Activated T-helper 2 cell treated with anti-CD3 and anti-CD28 coated beads, Interferon-gamma antibody, Interleukin-2, Interleukin-4, amounts not matched to agents 10 μg/mL and 5 μg/mL and 100 μg/mL, durations not matched to agents 14 hours and 24 hours and 36 hours (primary cell): ENCODE measurements at regions not wholly inside any gene's neighbourhood (a gene's known extent, or its start where the extent isn't known, plus 50 kb on each side); places are given as distances from the start of the nearest gene placed in this dataset.

Experiments used
- DNase-seq: peaks from one replicate; pipeline ENCODE4 v3.0.0; 2021; ENCODE audit warnings: low spot score
- H3K27ac Mint-ChIP-seq: one replicate; pipeline ENCODE4 v1.8.0; 2021; ENCODE audit warnings: mixed read lengths
- H3K27me3 Mint-ChIP-seq: one replicate; pipeline ENCODE4 v1.8.0; 2021; ENCODE audit warnings: low read depth, mixed read lengths
- H3K36me3 Mint-ChIP-seq: one replicate; pipeline ENCODE4 v1.8.0; 2021; ENCODE audit warnings: low read depth, mixed read lengths
- H3K4me1 Mint-ChIP-seq: one replicate; pipeline ENCODE4 v1.8.0; 2021; ENCODE audit warnings: low read depth, mixed read lengths
- H3K4me3 Mint-ChIP-seq: one replicate; pipeline ENCODE4 v1.8.0; 2021; ENCODE audit warnings: low read depth, mild to moderate bottlenecking, moderate library complexity, mixed read lengths
- H3K9me3 Mint-ChIP-seq: one replicate; pipeline ENCODE4 v1.8.0; 2021; ENCODE audit warnings: mixed read lengths
- intact Hi-C: fragments of 100-400 bp; cut with micrococcal nuclease; formaldehyde crosslinking; loops from one replicate; pipeline ENCODE4 v1.15.1; 2023

GRCh38 chr1:239493811-239494414 is 107.5 kb downstream of the CHRM3 start:
- no peaks in the 10 kb centered on the region for H3K4me1 Mint-ChIP-seq

GRCh38 chr1:239505094-239505493 is 118.7 kb downstream of the CHRM3 start:
- Mint-ChIP-seq H3K27me3 (no peaks in the 10 kb centered on the region), H3K9me3 (peaks cover 12% of the 10 kb centered on the region), H3K36me3 (no peaks in the 10 kb centered on the region), H3K4me1 (peaks cover 2% of the 10 kb centered on the region), H3K4me3 (no peak overlapping the region), H3K27ac (no peak overlapping the region)
- intact Hi-C loops: no loop called here
- DNase-seq: no peak

More at GRCh38 chr1:239493811-239494414, 107.5 kb downstream of the CHRM3 start:
- Mint-ChIP-seq H3K9me3 (no peaks in the 10 kb centered on the region), H3K36me3 (no peaks in the 10 kb centered on the region), H3K27ac (no peak overlapping the region), H3K4me3 (no peak overlapping the region), H3K27me3 (no peaks in the 10 kb centered on the region)
- DNase-seq: no peak
- intact Hi-C loops: no loop called here

GRCh38 chr1:239507826-239508225 is 121.5 kb downstream of the CHRM3 start:
- Mint-ChIP-seq H3K36me3 (no peaks in the 10 kb centered on the region), H3K27me3 (no peaks in the 10 kb centered on the region), H3K27ac (no peak overlapping the region), H3K4me1 (no peaks in the 10 kb centered on the region), H3K4me3 (no peak overlapping the region), H3K9me3 (peaks cover 12% of the 10 kb centered on the region)
- no peak for DNase-seq
- intact Hi-C loops: no loop called here

- Mint-ChIP-seq H3K4me1 (peaks cover 2% of the 10 kb centered on the region), H3K9me3 (no peaks in the 10 kb centered on the region), H3K27ac (no peak overlapping the region), H3K4me3 (no peak overlapping the region), H3K27me3 (no peaks in the 10 kb centered on the region), H3K36me3 (no peaks in the 10 kb centered on the region)
- DNase-seq: no peak
- intact Hi-C loops: no loop called here
Observed at GRCh38 chr1:239511875-239512274, 125.5 kb downstream of the CHRM3 start.

DNA sequence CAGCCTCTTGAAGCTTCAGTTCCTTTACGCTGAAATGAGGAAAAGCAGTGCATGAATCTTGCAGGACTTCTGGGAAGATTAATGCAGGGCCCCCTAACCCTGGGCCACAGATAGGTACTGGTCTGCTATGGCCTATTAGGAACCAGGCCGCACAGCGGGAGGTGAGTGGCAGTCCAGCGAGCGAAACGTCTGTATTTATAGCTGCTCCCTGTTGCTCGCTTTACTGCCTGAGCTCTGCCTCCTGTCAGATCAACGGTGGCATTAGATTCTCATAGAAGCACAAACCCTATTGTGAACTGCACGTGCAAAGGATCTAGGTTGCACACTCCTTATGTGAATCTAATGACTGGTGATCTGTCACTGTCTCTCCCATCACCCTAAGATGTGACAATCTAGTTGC is 130.2 kb downstream of the CHRM3 start:
- Mint-ChIP-seq H3K27me3 (no peaks in the 10 kb centered on the region), H3K4me3 (no peak overlapping the region), H3K4me1 (peaks cover 2% of the 10 kb centered on the region), H3K36me3 (no peaks in the 10 kb centered on the region), H3K9me3 (no peaks in the 10 kb centered on the region), H3K27ac (no peak overlapping the region)
- intact Hi-C loops: no loop called here
- no peak for DNase-seq

DNA sequence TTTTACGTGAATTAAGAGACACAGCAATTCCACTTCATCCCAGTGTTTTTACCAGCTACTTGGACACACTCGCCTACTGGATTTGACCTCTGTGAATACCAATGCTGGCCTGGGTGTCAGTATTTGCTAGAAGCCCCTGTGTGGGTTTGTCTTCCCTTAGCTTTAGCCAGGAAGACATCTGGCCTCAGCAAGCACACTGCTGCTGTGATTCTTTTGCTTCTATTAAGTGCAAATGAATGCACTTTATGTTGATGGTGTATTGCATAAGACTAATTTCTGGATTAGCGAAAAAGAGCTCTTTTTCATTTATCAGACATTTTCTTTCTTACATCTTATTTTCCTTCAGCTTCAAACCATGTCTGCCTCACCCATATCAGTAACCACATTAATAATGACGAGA is 140.0 kb downstream of the CHRM3 start:
- Mint-ChIP-seq H3K27ac (no peak overlapping the region), H3K9me3 (no peaks in the 10 kb centered on the region), H3K27me3 (no peaks in the 10 kb centered on the region), H3K4me3 (no peak overlapping the region), H3K4me1 (no peaks in the 10 kb centered on the region), H3K36me3 (no peaks in the 10 kb centered on the region)
- DNase-seq: no peak
- intact Hi-C loops: no loop called here

GRCh38 chr1:239527051-239527693 is 140.8 kb downstream of the CHRM3 start:
- no peaks in the 10 kb centered on the region for H3K4me1 Mint-ChIP-seq
- intact Hi-C loops: no loop called here

DNA sequence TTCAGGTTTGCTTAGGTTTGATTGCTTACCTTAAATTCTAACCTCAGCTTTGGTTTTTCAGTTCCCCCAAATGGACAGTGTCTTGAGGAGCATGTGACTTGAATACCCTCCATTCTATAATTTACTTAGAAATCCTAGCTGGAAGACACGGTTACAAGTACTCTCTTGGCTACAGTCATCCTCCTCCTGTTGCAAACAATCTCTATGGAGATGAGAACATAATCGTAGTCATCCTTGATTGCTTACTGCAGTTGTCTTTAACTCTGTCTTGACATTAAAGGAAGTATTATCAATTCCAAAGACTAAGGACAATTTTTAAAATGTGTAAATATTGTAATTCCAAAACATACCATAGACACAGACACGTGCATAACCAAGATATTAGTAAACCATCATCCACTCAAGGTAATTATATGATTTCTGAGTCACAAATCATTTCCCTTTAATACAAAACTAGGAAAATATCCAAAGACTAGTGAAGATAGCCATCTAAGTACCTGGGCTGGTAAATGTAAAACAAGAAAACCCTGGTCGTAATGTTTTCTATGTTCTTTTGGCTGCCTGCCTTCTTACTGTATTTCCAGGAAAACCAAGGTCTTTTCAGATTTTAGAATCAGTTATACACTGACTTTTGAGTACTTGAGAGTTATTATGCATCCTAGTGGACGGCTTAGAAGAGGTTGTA is 149.9 kb downstream of the CHRM3 start:
- Mint-ChIP-seq H3K4me3 (no peak overlapping the region), H3K9me3 (no peaks in the 10 kb centered on the region)

More at GRCh38 chr1:239527051-239527693, 140.8 kb downstream of the CHRM3 start:
- Mint-ChIP-seq H3K9me3 (no peaks in the 10 kb centered on the region), H3K36me3 (no peaks in the 10 kb centered on the region), H3K27me3 (no peaks in the 10 kb centered on the region), H3K4me3 (no peak overlapping the region), H3K27ac (no peak overlapping the region)
- DNase-seq: no peak

GRCh38 chr1:239537795-239538194 is 151.4 kb downstream of the CHRM3 start:
- intact Hi-C loops: no loop called here
- Mint-ChIP-seq H3K9me3 (no peaks in the 10 kb centered on the region), H3K36me3 (no peaks in the 10 kb centered on the region), H3K27ac (no peak overlapping the region), H3K27me3 (peaks cover 3% of the 10 kb centered on the region), H3K4me1 (no peaks in the 10 kb centered on the region), H3K4me3 (no peak overlapping the region)
- DNase-seq: no peak

More for the DNA sequence above, 149.9 kb downstream of the CHRM3 start:
- Mint-ChIP-seq H3K27me3 (peaks cover 3% of the 10 kb centered on the region), H3K36me3 (no peaks in the 10 kb centered on the region), H3K4me1 (no peaks in the 10 kb centered on the region), H3K27ac (no peak overlapping the region)
- intact Hi-C loops: no loop called here
- no peak for DNase-seq

DNA sequence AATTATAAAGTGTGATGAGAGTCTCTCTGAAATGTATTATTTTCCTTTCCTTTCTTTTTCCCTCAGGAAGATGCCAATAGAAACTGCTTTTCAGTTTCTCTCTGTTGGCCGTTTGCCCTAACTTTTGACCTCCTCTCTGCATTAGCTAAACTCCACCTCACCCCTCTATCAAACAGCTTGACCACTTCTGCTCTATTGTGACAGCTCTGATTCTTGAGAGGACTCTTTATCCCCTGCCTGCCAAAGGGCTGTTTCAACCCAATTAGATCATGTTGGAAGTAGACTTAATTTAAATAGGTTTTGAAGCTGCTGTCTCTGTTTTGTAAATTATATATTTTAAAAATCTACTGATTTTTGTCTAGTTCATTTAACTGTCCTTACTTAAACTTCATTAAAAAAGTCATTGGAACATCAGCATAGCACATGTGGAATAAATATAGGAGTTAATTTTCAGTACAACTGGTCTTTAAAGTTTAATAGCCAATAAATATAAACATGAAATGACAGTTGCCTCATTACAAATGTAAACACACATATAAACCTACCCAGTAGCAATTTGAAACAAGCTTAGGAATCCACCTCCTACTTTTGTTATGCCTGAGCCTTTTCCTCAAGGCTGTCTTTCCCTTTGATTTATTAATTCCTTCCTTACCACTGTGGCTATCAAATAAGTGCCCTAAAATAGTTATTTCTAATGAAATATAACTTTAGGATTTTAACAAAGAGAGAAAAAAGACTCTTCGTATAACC is 152.0 kb downstream of the CHRM3 start:
- Mint-ChIP-seq H3K27me3 (peaks cover 3% of the 10 kb centered on the region), H3K27ac (no peak overlapping the region), H3K4me3 (no peak overlapping the region), H3K36me3 (no peaks in the 10 kb centered on the region), H3K4me1 (no peaks in the 10 kb centered on the region), H3K9me3 (no peaks in the 10 kb centered on the region)
- no peak for DNase-seq
- intact Hi-C loops: no loop called here

DNA sequence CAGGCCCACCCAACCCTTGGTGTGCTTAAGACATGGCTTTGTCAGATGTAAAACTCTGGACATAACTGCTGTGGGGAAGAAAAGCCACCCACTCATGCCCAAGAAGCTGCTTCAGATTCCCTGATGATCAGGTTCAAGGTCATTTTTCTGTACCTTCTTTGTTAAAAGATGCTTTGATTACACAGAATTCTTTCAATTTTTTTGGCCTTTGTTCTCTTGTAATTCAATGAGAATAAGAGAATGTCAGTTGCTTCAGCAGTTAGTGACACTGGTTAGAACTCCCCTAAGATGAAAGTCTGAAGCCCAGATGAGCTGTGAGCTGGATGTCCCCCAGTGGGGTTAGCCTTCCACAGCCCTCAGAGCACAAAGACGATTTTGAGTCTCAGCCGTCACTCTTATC is 152.7 kb downstream of the CHRM3 start:
- Mint-ChIP-seq H3K4me3 (no peak overlapping the region), H3K9me3 (no peaks in the 10 kb centered on the region), H3K27ac (no peak overlapping the region), H3K4me1 (no peaks in the 10 kb centered on the region), H3K27me3 (peaks cover 3% of the 10 kb centered on the region), H3K36me3 (no peaks in the 10 kb centered on the region)
- DNase-seq: no peak
- intact Hi-C loops: no loop called here

DNA sequence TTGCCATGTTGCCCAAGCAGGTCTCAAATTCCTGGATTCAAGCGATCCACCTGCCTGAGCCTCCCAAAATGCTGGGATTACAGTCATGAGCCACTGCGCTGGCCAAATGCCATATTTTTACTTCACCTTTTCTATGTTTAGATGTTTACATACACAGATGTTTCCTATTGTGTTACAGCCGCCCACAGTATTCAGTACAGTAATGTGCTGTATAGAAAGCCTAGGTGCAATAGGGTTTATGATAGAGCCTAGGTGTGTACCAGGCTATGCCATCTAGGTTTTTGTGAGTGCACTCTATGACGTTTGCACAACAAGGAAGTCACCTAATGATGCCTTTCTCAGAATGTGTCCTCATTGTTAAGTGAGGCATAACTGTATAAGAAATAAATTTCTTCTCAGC is 153.4 kb downstream of the CHRM3 start:
- intact Hi-C loops: no loop called here
- Mint-ChIP-seq H3K27ac (no peak overlapping the region), H3K4me1 (no peaks in the 10 kb centered on the region), H3K9me3 (no peaks in the 10 kb centered on the region), H3K27me3 (peaks cover 3% of the 10 kb centered on the region), H3K4me3 (no peak overlapping the region), H3K36me3 (no peaks in the 10 kb centered on the region)
- DNase-seq: no peak

GRCh38 chr1:239543873-239544272 is 157.5 kb downstream of the CHRM3 start:
- H3K9me3 Mint-ChIP-seq: peaks cover 5% of the 10 kb centered on the region
- H3K27me3 Mint-ChIP-seq: peaks cover 3% of the 10 kb centered on the region
- intact Hi-C loops: no loop called here
- no peaks in the 10 kb centered on the region for H3K36me3 Mint-ChIP-seq
- H3K27ac Mint-ChIP-seq: no peak overlapping the region
- no peak overlapping the region for H3K4me3 Mint-ChIP-seq
- H3K4me1 Mint-ChIP-seq: peaks cover 14% of the 10 kb centered on the region
- no peak for DNase-seq
